HEK293T (cell line): ENCODE measurements at regions not wholly inside any gene's neighbourhood (a gene's known extent, or its start where the extent isn't known, plus 50 kb on each side); places are given as distances from the start of the nearest gene placed in this dataset.

Experiments
- BHLHE40 ChIP-seq: fragments of 450-650 bp; IDR thresholded peaks from 2 replicates; pipeline ENCODE4 v1.6.1; 2016; ENCODE audit warnings: mild to moderate bottlenecking, moderate library complexity, borderline replicate concordance
- FOXA1 ChIP-seq: fragments of 450-650 bp; IDR thresholded peaks from 2 replicates; pipeline ENCODE4 v1.6.1; 2016; ENCODE audit warnings: mild to moderate bottlenecking
- TARDBP ChIP-seq: fragments of 450-650 bp; IDR thresholded peaks from 2 replicates; pipeline ENCODE4 v1.6.1; 2016

DNA sequence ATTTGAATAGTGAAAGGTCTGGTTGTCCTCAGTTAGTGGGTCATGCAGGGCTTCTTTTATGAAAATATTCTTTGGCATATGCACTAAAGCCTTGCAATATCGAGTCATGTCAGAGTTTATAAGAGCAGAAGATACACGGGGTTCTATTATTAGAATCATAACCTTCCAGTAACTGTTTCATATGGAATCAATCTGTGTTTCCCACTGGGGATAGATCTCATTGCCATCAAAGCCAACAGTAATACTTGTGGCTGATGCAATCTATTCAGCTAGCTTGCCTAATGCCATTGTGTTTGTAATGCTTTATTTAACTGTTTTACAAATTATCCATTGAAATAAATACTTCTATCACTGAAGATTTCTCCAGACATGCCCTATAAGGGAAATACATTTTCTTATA, 746.9 kb upstream of the PCDH9 start:
- TF ChIP-seq TARDBP (no peak), BHLHE40 (no peak), FOXA1 (no peak)
